ENCODE measurements at regions not wholly inside any gene's neighbourhood (a gene's known extent, or its start where the extent isn't known, plus 50 kb on each side); places are given as distances from the start of the nearest gene placed in this dataset.

GRCh38 chr21:27536319-27536718, 569.4 kb upstream of the ADAMTS5 start:
- TF ChIP-seq EZH2 (IDR thresholded peaks at IDR 0.05; ENCODE audit: insufficient read depth, poor library complexity, severe bottlenecking) (no peak), EZH2phosphoT487 (IDR thresholded peaks at IDR 0.05; ENCODE audit: insufficient read depth, low read depth) (no peak)

Measured in GM23248 (cell line).